Tibial artery (tissue), 4 donors: ENCODE measurements at regions not wholly inside any gene's neighbourhood (a gene's known extent, or its start where the extent isn't known, plus 50 kb on each side); places are given as distances from the start of the nearest gene placed in this dataset.
A peak's percentile ranks its signal among the peaks of the same experiment; 100 is the strongest.
"Not testable (repeated sequence)": the region's sequence is repeated elsewhere in the genome, so short reads cannot be mapped to it uniquely, and the experiment has no call there.

ENCODE experiments used
- DNase-seq, 2 donors: peaks; one replicate each; pipeline ENCODE4 v3.0.0-alpha.2; 2019
- H3K27ac ChIP-seq, 2 donors: fragments of 200-600 bp; sonication (generic) in 1 of 2; 1 replicate in 1 of 2; 2 replicates in 1 of 2; pipeline ENCODE4 v1.5.1; 2018 to 2019; ENCODE audit warnings: mild to moderate bottlenecking in 1 of 2
- H3K27me3 ChIP-seq, 2 donors: fragments of 200-600 bp; sonication (generic) in 1 of 2; one replicate each; pipeline versions ENCODE4 v1.5.1 to v1.6.0; 2016 to 2019
- H3K36me3 ChIP-seq, 3 donors: fragments of 200-600 bp; sonication (generic) in 2 of 3; one replicate each; pipeline ENCODE4 v1.5.1; 2016 to 2019; ENCODE audit warnings: mild to moderate bottlenecking in 2 of 3
- H3K4me1 ChIP-seq, 4 donors: fragments of 200-600 bp; sonication (generic) in 2 of 4; 1 replicate in 3 of 4; 2 replicates in 1 of 4; pipeline ENCODE4 v1.5.1; 2016 to 2019
- H3K4me3 ChIP-seq, 2 donors: fragments of 200-600 bp; sonication (generic) in 1 of 2; 1 replicate in 1 of 2; 2 replicates in 1 of 2; pipeline ENCODE4 v1.5.1; 2018 to 2019; ENCODE audit warnings: mild to moderate bottlenecking in 2 of 2
- H3K9me3 ChIP-seq, 3 donors: fragments of 200-600 bp; sonication (generic) in 1 of 3; one replicate each; pipeline ENCODE4 v1.5.1; 2016 to 2019
- intact Hi-C: fragments of 100-400 bp; cut with DNase I; formaldehyde crosslinking; loops from one replicate; pipeline ENCODE4 v1.15.0; 2023; ENCODE audit warnings: low total_unique reads
- TF ChIP-seq, protein P1 (sequence below), 2 experiments: fragments of 200-600 bp in 1 of 2; fragments of 450-650 bp in 1 of 2; IDR thresholded peaks; one replicate each; pipeline ENCODE4 v1.5.1; 2017 to 2019; ENCODE audit warnings: antibody characterized with exemption in 2 of 2, mild to moderate bottlenecking in 1 of 2, moderate library complexity in 1 of 2

DNA sequence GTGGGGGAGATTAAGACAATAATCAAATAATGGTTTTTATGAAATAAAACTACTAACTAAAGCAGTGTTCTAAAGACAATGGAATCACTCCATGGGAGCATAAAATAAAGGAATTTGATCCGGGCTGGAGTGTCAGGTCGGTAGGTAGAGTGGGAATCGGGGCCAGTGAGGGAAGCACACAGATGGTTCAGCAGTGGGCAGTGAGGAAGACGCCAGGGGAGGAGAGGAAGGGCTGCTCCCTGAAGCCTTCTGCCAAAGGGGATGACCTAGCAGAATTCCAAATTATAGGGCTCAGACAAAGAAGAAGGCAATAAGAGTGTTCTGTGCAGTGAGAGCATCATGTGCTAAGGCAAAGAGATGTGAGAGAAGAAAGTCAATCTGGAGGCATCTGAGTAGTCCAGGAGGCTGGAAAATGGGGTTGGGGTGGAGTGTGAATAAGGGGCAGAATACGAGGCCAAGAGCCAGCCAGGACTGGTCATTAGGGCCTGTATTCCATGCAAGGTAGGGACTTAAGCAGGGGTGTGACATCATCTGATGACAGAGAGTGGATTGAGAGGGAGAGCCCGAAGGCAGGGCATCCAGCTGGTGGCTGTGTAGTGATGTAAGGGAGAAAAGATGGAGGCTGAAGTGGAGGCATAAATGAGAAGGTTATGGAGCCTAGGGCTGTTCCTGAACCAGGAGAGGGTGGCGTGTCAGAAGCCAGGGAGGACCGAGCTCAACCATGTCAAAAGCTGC, 137.6 kb downstream of the COPRS start:
- no peaks in the 10 kb centered on the region for H3K27me3 ChIP-seq
- no peaks in the 10 kb centered on the region for H3K36me3 ChIP-seq
- no peaks in the 10 kb centered on the region for H3K9me3 ChIP-seq
- no peak overlapping the region for H3K4me3 ChIP-seq
- TF ChIP-seq, protein P1, sequence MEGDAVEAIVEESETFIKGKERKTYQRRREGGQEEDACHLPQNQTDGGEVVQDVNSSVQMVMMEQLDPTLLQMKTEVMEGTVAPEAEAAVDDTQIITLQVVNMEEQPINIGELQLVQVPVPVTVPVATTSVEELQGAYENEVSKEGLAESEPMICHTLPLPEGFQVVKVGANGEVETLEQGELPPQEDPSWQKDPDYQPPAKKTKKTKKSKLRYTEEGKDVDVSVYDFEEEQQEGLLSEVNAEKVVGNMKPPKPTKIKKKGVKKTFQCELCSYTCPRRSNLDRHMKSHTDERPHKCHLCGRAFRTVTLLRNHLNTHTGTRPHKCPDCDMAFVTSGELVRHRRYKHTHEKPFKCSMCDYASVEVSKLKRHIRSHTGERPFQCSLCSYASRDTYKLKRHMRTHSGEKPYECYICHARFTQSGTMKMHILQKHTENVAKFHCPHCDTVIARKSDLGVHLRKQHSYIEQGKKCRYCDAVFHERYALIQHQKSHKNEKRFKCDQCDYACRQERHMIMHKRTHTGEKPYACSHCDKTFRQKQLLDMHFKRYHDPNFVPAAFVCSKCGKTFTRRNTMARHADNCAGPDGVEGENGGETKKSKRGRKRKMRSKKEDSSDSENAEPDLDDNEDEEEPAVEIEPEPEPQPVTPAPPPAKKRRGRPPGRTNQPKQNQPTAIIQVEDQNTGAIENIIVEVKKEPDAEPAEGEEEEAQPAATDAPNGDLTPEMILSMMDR (IDR thresholded peaks at IDR 0.05), result no peak
- H3K27ac ChIP-seq, result peak overlapping the region; percentile 39 to 71
- peaks cover 0 to 47% (median 33%) of the 10 kb centered on the region in 4 donors for H3K4me1 ChIP-seq
- no peak for DNase-seq
- intact Hi-C loops, result no loop called here

DNA sequence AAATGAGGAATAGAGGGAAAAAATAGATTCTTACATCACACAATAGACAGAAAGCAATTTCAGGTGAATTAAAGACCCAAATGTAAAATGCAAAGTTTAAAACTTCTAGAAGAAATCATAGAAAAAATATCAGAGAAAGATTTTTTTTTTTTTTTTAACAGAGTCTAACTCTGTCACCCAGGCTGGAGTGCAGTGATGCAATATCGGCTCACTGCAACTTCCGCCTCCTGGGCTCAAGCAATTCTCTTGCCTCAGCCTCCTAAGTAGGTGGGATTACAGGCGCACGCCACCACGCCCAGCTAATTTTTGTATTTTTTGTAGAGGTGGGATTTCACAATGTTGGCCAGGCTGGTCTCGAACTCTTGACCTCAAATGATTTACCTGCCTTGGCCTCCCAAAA, 141.8 kb downstream of the COPRS start:
- intact Hi-C loops, H3K27ac ChIP-seq, H3K4me3 ChIP-seq, H3K36me3 ChIP-seq, DNase-seq, H3K27me3 ChIP-seq, H3K9me3 ChIP-seq: not testable (repeated sequence)
- peaks cover 0 to 15% (median 11%) of the 10 kb centered on the region in 4 donors for H3K4me1 ChIP-seq

DNA sequence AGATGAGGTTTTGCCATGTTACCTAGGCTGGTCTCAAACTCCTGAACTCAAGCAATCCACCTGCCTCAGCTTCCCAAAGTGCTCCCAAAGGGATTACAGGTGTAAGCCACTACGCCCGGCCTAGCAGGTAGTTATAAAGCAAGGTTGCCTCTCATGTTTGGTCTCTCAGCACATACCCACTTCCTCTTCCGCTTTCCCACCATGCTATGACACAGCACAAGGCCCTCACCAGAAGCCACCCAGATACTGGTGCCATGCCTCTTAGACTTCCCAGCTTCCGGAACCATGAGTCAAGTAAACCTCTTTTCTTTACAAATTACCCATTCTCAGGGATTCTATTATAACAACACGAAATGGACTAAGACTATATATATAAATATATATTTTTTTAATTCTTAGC, 143.6 kb downstream of the COPRS start:
- intact Hi-C loops, result no loop called here
- DNase-seq, result no peak
- H3K36me3 ChIP-seq, result no peaks in the 10 kb centered on the region
- H3K9me3 ChIP-seq, result no peaks in the 10 kb centered on the region
- no peaks in the 10 kb centered on the region for H3K27me3 ChIP-seq
- TF ChIP-seq, protein P1 (IDR thresholded peaks at IDR 0.05), result no peak
- H3K4me1 ChIP-seq, result no peaks in the 10 kb centered on the region
- H3K4me3 ChIP-seq, result no peak overlapping the region
- no peak overlapping the region for H3K27ac ChIP-seq

DNA sequence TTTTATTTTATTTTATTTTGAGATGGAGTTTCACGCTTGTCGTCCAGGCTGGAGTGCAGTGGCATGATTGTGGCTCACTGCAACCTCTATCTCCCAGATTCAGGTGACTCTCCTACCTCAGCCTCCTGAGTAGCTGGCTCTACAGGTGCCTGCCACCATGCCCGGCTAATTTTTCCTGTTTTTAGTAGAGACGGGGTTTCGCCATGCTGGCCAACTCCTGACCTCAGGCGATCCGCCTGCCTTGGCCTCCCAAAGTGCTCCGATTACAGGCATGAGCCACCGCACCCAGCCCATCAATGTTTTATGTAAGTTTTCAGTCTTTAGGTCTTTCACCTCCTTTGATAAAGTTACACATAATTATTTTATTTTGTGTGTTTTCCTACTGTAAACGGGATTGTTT, 154.6 kb downstream of the COPRS start:
- Histone ChIP-seq H3K4me3 (no peak overlapping the region), H3K27me3 (no peaks in the 10 kb centered on the region), H3K36me3 (no peaks in the 10 kb centered on the region), H3K4me1 (peaks cover 0 to 25% (median 2%) of the 10 kb centered on the region in 4 donors), H3K9me3 (no peaks in the 10 kb centered on the region), H3K27ac (no peak overlapping the region)
- TF ChIP-seq, protein P1 (IDR thresholded peaks at IDR 0.05), result no peak
- no peak for DNase-seq
- intact Hi-C loops, result no loop called here

DNA sequence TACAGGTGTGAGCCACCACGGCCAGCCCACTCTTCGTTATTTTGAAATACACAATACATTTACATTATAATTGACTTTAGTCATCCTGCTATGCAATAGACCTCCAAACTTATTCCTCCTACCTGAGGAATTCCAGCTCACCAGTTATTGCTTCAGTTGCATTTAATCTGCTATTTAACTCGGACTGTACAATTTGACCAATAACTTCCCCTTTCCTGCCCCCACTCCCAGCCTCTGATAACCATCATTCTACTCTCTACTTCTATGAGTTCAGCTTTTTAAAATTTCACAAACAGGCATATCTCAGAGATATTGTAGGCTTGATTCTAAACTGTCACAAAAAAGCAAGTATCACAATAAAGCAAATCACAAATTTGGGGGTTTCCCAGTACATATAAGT, 157.0 kb downstream of the COPRS start:
- H3K27me3 ChIP-seq, result no peaks in the 10 kb centered on the region
- DNase-seq, result no peak
- H3K27ac ChIP-seq, result no peak overlapping the region
- H3K36me3 ChIP-seq, result no peaks in the 10 kb centered on the region
- intact Hi-C loops, result no loop called here
- H3K4me3 ChIP-seq, result no peak overlapping the region
- peaks cover 0 to 42% (median 6%) of the 10 kb centered on the region in 4 donors for H3K4me1 ChIP-seq
- TF ChIP-seq, protein P1 (IDR thresholded peaks at IDR 0.05), result no peak
- H3K9me3 ChIP-seq, result no peaks in the 10 kb centered on the region

DNA sequence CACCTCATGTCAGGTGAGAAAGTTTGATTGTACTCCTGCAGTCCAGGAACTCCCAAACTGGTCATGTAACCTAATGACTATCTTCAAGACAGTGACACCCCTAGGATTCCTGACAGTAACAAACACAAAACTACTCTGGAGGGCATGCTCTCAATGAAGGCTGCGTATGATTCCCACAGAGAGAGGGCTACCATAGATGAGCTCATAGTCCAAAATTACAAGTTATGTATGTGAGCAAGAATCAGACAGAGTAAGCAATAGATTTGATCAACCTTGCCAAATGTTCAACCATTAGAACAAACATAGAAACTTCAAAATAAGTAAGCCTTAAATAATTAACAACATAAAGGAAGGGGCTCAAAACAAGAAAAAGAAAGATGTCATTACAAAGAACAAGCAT, 158.1 kb downstream of the COPRS start:
- H3K4me1 ChIP-seq, result peaks cover 2 to 51% (median 16%) of the 10 kb centered on the region in 4 donors
- intact Hi-C loops, result no loop called here
- no peak for DNase-seq
- no peaks in the 10 kb centered on the region for H3K9me3 ChIP-seq
- no peaks in the 10 kb centered on the region for H3K27me3 ChIP-seq
- TF ChIP-seq, protein P1 (IDR thresholded peaks at IDR 0.05), result no peak
- H3K27ac ChIP-seq, result peak overlapping the region in 1 of 2 donors; percentile 75
- H3K36me3 ChIP-seq, result no peaks in the 10 kb centered on the region
- no peak overlapping the region for H3K4me3 ChIP-seq
